Stomach smooth muscle (tissue), 2 donors: ENCODE measurements at regions not wholly inside any gene's neighbourhood (a gene's known extent, or its start where the extent isn't known, plus 50 kb on each side); places are given as distances from the start of the nearest gene placed in this dataset.

Experiments used
- H3K27ac ChIP-seq: one replicate; pipeline ENCODE4 v1.7.0; 2013; ENCODE audit warnings: mild to moderate bottlenecking, low read length, inconsistent platforms
- H3K27me3 ChIP-seq, 2 donors: one replicate each; pipeline ENCODE4 v1.7.0; 2013; ENCODE audit warnings: low read length in 2 of 2; ENCODE audit not compliant: insufficient read depth in 2 of 2, control insufficient read depth in 1 of 2
- H3K36me3 ChIP-seq, 2 donors: one replicate each; pipeline ENCODE4 v1.7.0; 2013; ENCODE audit warnings: low read length in 2 of 2; ENCODE audit not compliant: control insufficient read depth in 2 of 2, insufficient read depth in 2 of 2
- H3K4me1 ChIP-seq: one replicate; pipeline ENCODE4 v1.7.0; 2013; ENCODE audit warnings: low read length; ENCODE audit not compliant: control insufficient read depth, insufficient read depth
- H3K4me3 ChIP-seq, 2 donors: one replicate each; pipeline ENCODE4 v1.7.0; 2013; ENCODE audit warnings: low read length in 2 of 2
- H3K9ac ChIP-seq, 2 donors: one replicate each; pipeline ENCODE4 v1.7.0; 2013; ENCODE audit warnings: low read length in 2 of 2, mild to moderate bottlenecking in 1 of 2
- H3K9me3 ChIP-seq, 2 donors: one replicate each; pipeline ENCODE4 v1.7.0; 2013; ENCODE audit warnings: low read length in 2 of 2; ENCODE audit not compliant: control insufficient read depth in 2 of 2
- donor health status: healthy.
- donor health status: Pancreatic carcinoma.

DNA sequence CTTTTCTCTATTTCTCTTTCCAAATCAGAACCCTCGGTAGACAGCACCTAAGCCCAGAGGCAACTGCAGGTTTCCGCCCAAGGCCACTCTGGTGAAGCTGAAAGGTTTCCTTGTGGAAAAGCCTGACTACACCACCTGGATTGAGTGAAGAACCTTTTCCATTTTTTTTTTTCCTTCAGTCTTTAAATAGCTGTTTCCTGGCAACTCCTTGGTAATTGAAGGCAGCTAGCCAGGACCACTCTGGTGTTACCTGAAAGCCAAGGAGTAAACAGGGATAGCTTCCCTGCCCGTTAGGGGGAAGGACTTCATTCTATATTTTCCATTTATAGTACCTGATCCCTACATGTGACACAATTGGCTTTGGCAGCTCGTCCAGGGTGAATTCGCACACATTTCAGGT is 1238.4 kb downstream of the GRIK2 start:
- H3K27ac ChIP-seq = no peak overlapping the region
- no peaks in the 10 kb centered on the region for H3K36me3 ChIP-seq
- H3K4me3 ChIP-seq = no peak overlapping the region
- H3K4me1 ChIP-seq = no peaks in the 10 kb centered on the region
- no peaks in the 10 kb centered on the region for H3K9me3 ChIP-seq
- no peak overlapping the region for H3K9ac ChIP-seq
- H3K27me3 ChIP-seq = no peaks in the 10 kb centered on the region

DNA sequence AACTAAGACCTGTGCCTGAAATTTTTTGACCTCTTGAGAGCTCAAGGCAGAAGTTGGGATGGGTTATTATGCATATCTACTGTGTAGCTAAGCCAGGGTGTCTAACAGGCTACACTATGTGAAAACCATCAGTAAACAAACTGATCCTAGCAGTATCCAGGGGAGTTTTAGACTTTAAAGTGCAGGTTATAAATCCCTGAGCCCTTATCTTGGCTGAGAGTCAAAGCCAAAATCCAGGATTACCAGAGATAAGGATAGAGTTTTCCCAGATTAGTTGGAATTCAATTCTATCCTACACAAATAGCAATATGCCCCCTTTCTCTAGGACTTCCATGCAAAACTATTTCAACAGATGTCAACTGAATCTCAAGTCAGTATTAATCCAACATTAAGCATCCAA is 1229.7 kb downstream of the GRIK2 start:
- Histone ChIP-seq H3K27ac (no peak overlapping the region), H3K27me3 (no peaks in the 10 kb centered on the region), H3K9me3 (no peaks in the 10 kb centered on the region), H3K4me3 (no peak overlapping the region), H3K9ac (no peak overlapping the region), H3K36me3 (no peaks in the 10 kb centered on the region), H3K4me1 (no peaks in the 10 kb centered on the region)

DNA sequence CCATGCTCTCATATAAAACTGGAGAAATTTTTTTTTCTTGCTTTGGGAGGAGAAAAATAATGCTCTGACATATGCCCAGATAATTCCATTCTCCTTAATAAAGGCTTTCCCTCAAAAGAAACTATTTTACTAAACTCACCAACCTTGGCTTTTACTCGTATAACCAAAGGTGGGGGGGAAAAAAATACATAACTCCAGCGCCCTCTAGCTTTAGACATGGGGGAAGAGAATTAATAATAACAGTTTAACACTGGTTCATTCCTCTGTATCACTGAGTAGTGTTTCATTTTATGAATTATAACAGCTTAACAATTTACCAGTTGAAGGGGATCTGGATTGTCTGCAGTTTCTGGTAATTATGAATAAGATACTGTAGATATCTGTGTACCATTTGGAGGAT is 1226.1 kb downstream of the GRIK2 start:
- H3K4me3 ChIP-seq = no peak overlapping the region
- H3K36me3 ChIP-seq = no peaks in the 10 kb centered on the region
- no peaks in the 10 kb centered on the region for H3K27me3 ChIP-seq
- H3K9me3 ChIP-seq = no peaks in the 10 kb centered on the region
- H3K27ac ChIP-seq = no peak overlapping the region
- H3K9ac ChIP-seq = no peak overlapping the region
- H3K4me1 ChIP-seq = no peaks in the 10 kb centered on the region

GRCh38 chr6:102582569-102582968 is 1189.1 kb downstream of the GRIK2 start:
- Histone ChIP-seq H3K9me3 (no peaks in the 10 kb centered on the region), H3K4me3 (no peak overlapping the region), H3K36me3 (no peaks in the 10 kb centered on the region), H3K27me3 (no peaks in the 10 kb centered on the region), H3K4me1 (no peaks in the 10 kb centered on the region), H3K9ac (no peak overlapping the region), H3K27ac (no peak overlapping the region)

DNA sequence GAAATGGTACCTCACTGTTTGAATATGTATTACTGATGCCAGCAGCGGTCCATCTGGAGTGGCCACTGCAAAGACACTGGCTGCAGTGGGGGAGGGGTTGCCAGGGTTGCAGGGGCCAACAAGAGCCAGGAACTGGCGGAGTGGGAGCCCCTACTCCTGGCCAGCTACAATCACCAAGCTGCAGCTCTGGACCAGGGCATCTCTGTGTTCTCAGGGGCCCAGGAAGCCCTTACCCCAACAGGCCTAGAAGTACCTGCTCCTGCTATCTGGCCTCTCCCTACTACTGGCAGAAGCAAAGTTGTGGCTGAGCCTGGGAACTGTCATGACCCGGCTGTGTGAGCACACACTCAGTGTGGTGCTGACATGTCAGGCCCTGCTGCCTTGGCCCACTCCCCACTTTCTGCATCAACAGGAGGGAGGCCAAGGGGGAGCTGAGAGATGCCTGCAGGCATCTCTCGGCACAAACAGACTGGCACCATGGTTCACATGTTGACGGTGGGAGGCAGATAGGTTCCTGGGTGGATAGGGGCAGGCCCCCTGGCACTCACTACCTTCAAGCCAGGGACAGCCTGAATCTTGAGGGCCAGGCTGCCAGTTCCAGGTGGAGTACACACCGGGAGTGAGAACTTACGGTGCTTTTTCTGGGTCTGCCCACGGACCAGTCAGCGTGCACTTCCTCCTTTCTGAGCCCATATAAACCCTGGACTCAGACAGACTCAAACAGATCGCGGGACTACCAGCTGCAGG is 1188.0 kb downstream of the GRIK2 start:
- H3K9ac ChIP-seq = no peak overlapping the region
- H3K9me3 ChIP-seq = no peaks in the 10 kb centered on the region
- H3K27ac ChIP-seq = no peak overlapping the region
- H3K27me3 ChIP-seq = no peaks in the 10 kb centered on the region
- H3K36me3 ChIP-seq = no peaks in the 10 kb centered on the region
- H3K4me3 ChIP-seq = no peak overlapping the region
- no peaks in the 10 kb centered on the region for H3K4me1 ChIP-seq

DNA sequence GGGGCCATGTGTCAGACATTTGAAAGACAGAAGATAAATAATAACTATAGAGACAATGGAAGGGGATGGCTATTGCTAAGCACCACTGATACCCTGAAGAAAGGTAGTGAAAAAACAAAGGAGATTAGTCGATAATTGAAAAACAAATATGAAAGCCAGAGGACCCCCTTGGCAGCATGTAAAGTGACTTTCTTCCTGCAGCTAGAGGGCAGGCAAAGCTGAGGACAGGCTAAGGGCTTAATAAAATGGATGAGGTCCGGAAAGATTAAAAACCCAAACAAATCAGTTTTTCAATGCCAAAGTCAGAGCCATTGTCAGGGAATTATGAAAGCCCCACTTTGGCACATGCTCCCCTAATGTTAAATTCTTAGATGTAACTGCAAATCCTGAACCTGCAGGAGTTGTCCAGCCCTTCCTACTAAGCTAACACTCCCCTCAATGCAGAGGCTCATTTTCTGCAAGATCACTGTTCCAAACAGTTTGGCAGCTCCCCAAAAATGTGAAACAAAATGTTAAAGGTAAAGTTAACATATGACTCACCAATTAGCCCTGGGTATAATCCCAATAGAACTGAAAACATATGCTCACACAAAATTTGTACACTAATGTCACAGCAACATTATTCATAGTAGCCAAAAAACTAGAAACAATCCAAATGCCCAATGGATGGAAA is 1177.9 kb downstream of the GRIK2 start:
- no peaks in the 10 kb centered on the region for H3K9me3 ChIP-seq

GRCh38 chr6:102562713-102563112 is 1169.2 kb downstream of the GRIK2 start:
- Histone ChIP-seq H3K27ac (no peak overlapping the region), H3K27me3 (no peaks in the 10 kb centered on the region), H3K4me1 (no peaks in the 10 kb centered on the region), H3K9me3 (no peaks in the 10 kb centered on the region), H3K36me3 (no peaks in the 10 kb centered on the region), H3K9ac (no peak overlapping the region), H3K4me3 (no peak overlapping the region)

More for the DNA sequence above, 1177.9 kb downstream of the GRIK2 start:
- no peak overlapping the region for H3K4me3 ChIP-seq
- H3K27me3 ChIP-seq = no peaks in the 10 kb centered on the region
- H3K9ac ChIP-seq = no peak overlapping the region
- no peak overlapping the region for H3K27ac ChIP-seq
- H3K36me3 ChIP-seq = no peaks in the 10 kb centered on the region
- no peaks in the 10 kb centered on the region for H3K4me1 ChIP-seq

DNA sequence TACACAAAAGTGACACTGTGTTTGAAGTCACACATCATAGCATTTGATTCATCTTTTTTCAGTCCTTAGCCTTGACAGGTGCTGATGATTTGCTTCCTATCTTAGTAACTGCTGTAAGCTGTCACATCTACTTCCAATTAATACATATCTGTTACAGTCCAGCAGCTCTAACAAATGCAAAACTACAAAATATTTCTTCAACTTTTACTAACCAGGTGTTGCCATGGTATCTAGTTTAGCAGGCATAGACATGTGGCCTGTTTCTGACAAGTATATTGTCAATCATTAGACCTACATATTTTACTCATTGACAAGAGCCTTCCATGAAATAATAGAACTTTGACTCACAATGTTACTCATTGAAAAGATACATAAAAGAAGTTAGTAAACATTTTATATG is 1159.7 kb downstream of the GRIK2 start:
- no peak overlapping the region for H3K4me3 ChIP-seq
- H3K9me3 ChIP-seq = no peaks in the 10 kb centered on the region
- H3K36me3 ChIP-seq = no peaks in the 10 kb centered on the region
- H3K27me3 ChIP-seq = no peaks in the 10 kb centered on the region
- H3K9ac ChIP-seq = no peak overlapping the region
- no peaks in the 10 kb centered on the region for H3K4me1 ChIP-seq
- H3K27ac ChIP-seq = no peak overlapping the region

DNA sequence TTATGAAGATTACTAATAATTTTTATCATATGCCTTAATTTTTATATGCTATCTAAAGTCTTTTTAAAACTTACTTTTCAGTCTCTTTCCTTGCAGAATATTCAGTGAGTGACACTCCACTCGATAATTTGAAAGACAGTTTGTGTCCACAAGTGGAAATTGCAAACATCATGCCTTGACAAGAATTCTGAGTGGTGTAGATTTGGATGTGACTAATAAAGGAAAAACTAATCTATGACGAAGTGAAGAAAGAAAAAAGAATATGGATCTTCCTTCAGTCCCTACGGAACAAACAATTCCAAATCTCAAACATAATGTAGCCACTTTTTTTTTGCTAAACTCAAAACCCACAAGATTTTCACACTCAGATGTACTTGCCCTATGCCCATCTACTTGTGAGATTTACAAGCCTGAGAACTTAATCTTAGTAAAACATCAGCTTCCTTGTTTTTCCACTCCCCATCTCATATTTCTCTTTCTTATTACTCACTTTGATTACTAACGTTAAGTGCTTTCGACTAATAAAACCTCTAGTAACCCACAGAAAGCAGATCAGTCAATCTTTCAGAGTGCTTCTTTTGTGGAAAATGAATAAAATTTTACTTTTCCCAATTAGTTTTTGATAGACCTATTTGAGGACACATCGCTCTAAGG is 1155.8 kb downstream of the GRIK2 start:
- Histone ChIP-seq H3K36me3 (no peaks in the 10 kb centered on the region), H3K9me3 (peaks cover 0 to 1% of the 10 kb centered on the region in 2 donors), H3K27ac (no peak overlapping the region), H3K27me3 (no peaks in the 10 kb centered on the region), H3K4me1 (no peaks in the 10 kb centered on the region), H3K4me3 (no peak overlapping the region), H3K9ac (no peak overlapping the region)

DNA sequence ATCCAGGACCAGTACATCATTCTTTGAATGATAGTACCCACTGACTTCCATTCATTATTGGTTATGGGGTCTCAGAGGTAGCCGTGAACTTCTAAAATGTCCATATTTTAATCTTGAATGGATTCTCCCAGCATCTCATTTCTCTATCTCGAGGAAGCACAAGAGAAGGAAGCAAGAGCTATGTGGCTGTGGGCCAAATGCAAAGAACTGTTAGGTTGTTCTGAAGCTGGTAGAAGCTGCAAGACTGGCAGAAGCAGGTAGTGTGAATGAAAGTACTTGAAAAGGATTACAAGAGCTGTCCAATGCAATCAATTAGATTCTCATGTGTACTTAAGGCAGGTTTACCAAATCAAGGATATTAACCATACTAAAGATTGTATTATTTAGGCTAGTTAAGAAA is 1131.8 kb downstream of the GRIK2 start:
- H3K27ac ChIP-seq = no peak overlapping the region
- no peaks in the 10 kb centered on the region for H3K27me3 ChIP-seq
- no peak overlapping the region for H3K9ac ChIP-seq
- H3K36me3 ChIP-seq = no peaks in the 10 kb centered on the region
- H3K4me1 ChIP-seq = no peaks in the 10 kb centered on the region
- no peaks in the 10 kb centered on the region for H3K9me3 ChIP-seq
- no peak overlapping the region for H3K4me3 ChIP-seq

- H3K36me3 ChIP-seq = no peaks in the 10 kb centered on the region
- no peaks in the 10 kb centered on the region for H3K4me1 ChIP-seq
- H3K9me3 ChIP-seq = no peaks in the 10 kb centered on the region
- H3K27ac ChIP-seq = no peak overlapping the region
- H3K4me3 ChIP-seq = no peak overlapping the region
- no peak overlapping the region for H3K9ac ChIP-seq
- no peaks in the 10 kb centered on the region for H3K27me3 ChIP-seq
Measured at GRCh38 chr6:102520966-102521365, 1127.5 kb downstream of the GRIK2 start.
